T-helper 1 cell (primary cell): ENCODE measurements at regions not wholly inside any gene's neighbourhood (a gene's known extent, or its start where the extent isn't known, plus 50 kb on each side); places are given as distances from the start of the nearest gene placed in this dataset.
"Not testable (repeated sequence)": the region's sequence is repeated elsewhere in the genome, so short reads cannot be mapped to it uniquely, and the experiment has no call there.

ENCODE experiments used
- DNase-seq, 5 donors: peaks; one replicate each; pipeline ENCODE4 v3.0.0-alpha.2; 2012 to 2020

DNA sequence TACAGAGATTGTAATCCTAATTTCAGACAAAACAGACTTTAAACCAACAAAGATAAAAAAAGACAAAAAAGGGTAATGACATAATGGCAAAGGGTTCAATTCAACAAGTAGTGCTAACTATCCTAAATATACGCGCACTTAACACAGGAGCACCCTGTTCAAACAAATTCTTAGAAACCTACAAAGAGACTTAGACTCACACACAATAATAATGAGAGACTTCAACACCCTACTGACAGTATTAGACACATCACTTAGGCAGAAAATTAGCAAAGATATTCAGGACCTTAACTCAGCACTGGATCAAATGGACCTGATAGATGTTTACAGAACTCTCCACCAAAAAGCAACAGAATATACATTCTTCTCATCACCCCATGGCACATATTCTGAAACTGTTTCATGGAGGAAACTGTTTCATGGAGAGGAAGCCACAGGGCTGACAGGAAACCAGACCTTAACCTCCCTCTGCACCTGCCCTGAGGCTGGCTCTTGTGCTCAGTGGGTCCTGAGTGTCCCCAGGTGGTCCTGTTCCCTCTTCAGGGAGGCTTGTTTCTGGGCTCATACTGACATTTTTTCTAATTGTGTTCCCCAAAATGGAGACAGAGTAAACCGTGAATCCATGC is 54.7 kb downstream of the OR4M2 start:
- DNase-seq = not testable (repeated sequence)

DNA sequence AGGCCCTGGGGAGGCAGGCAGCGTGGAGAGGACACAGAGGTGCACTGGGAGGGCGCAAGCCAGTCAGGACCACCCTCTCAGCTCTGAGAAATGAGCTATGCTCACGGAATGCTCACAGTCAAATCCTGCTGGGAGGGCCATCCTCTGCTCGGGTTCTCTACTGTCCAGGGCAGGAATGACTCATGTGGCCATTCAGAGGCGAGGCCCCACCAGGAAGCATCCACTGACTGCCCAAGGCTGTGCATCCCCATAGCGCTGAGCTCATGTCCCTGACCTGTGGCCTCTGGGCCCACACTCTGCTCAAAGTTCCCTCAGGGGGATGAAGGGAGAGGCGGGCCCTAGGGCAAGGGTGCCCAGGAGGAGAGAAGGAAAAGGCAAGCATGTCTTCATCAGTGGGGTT is 57.2 kb downstream of the OR4M2 start:
- DNase-seq = not testable (repeated sequence)

DNA sequence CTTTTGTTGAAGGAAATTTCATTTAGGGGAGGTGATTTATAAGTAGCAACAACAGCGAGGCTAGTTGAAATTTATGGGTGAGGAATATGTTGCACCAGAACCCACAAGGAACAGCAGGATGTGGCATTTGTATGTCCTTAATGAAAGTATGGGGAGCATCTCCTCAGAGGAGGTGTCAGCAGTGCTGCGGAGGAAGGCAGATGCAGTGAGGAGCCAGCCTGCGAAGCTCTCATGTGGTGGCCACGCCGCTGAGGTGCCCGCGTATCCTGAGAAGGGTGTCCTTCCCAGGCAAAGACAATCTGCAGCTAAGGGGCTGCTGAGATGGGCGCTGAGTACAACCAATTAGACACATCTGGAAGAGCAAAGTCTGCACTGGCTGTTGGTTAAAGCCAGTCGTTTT is 60.8 kb downstream of the OR4M2 start:
- not testable (repeated sequence) for DNase-seq

GRCh38 chr15:22148109-22148508 is 67.8 kb downstream of the OR4M2 start:
- DNase-seq = not testable (repeated sequence)

- not testable (repeated sequence) for DNase-seq
Observed at GRCh38 chr15:22158243-22158642, 77.9 kb downstream of the OR4M2 start.

DNA sequence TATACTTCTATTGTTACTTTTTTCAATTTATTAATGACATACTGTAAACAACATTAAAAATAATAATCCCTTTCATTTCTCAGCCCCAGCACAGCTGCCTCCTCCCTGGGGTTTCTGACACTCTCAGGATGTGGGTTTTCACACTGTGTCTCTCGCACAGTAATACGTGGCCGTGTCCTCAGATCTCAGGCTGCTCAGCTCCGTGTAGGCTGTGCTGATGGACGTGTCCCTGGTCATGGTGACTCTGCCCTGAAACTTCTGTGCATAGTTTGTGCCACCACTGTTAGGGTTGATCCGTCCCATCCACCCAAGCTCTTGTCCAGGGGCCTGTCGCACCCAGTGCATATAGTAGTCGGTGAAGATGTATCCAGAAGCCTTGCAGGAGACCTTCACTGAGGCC is 80.0 kb downstream of the OR4M2 start:
- DNase-seq = not testable (repeated sequence)

DNA sequence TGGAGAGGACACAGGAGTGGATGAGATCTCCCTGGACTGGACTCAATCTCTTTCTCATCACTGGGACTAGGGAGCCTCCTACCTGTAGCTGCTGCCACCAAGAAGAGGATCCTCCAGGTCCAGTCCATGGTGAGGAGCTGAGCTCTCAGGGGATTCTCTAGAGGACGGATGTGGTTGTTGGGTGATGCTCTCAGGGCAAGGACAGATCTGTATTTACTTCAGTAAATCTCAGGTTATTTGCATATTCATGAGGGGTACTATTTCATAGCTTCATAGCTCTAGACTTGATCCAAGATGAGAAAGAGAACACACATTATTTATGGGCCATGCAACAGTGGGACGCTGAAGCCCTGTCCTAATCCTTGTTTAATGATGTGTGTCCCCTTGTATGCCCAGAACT is 80.4 kb downstream of the OR4M2 start:
- not testable (repeated sequence) for DNase-seq

- DNase-seq = not testable (repeated sequence)
Observed at GRCh38 chr15:22161398-22161797, 81.1 kb downstream of the OR4M2 start.

DNA sequence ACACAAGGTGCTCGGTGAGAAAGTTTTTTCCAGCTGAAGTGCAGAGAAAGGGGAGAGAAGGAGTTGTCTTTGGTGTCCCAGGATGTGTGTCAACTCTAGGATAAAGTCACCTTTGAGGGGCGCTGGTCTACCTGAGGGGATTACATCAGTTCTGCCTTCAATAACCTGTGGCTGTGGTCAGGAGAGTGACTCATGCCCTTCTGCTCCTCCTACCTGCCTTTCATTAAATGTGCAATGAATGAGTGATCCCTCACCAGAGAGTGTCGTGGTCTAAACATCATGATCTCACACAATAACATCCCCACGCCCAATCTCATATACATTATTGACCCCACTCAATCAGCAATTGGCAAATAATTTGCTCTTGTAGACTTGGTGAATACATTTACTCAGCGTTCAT is 83.4 kb downstream of the OR4M2 start:
- DNase-seq = not testable (repeated sequence)

DNA sequence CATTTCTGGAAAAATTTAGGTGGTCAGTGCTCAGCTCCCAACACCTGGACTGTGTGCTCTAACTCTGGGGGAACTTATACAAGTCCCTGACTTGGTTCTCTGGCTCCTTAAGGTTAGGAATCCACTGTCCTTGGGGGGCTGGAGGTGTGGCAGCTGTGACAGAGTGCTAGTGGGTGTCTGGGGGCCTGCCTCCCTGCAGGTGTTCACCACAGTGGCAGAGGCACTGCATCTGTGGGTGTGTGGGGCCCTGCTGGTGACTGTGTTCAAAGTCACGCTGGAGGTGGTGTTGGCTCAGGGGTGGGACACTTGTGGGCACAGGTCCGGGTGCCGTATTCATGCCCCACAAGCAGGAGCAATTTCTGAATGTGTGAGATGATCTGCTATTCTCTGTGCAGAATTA is 87.2 kb downstream of the OR4M2 start:
- not testable (repeated sequence) for DNase-seq

DNA sequence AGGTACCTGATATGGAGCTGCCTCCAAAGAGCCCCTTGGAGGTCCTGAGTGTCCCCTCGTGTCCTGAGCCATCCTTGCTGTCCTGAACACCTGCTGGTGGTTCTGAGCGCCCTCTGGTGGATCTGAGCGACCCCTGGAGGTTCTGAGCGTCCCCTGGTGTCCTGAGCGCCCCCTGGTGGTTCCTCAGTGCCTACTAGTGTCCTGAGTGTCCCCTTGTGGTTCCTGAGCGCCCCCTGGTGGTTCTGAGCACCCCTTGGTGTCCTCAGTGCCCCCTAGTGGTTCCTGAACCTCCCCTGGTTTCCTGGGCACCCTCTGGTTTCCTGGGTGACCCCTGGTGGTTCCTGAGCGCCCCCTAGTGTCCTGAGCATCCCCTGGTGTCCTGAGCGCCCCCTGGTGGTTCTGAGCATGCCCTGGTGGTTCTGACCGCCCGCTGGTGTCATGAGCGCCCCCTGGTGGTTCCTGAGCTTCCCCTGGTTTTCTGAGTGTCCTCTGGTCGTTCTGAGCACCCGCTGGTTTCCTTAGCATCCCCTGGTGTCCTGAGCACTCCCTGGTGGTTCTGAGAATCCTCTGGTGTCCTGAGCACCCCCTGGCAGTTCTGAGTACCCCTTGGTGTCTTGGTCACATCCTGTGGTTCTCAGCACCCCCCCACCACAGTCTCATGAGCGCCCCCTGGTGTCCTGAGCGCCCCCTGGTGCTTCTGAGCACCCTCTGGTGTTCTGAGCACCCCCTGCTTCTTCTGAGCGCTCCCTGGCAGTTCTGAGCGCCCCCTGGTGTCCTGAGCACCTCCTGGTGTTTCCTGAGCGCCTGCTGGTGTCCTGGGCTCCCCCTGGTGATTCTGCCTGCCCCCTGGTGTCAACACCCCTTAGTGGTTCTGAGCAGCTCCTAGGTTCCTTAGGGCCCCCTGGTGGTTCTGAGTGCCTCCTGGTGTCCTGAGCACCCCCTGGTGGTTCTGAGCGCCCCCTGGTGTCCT is 93.0 kb downstream of the OR4M2 start:
- DNase-seq = not testable (repeated sequence)

DNA sequence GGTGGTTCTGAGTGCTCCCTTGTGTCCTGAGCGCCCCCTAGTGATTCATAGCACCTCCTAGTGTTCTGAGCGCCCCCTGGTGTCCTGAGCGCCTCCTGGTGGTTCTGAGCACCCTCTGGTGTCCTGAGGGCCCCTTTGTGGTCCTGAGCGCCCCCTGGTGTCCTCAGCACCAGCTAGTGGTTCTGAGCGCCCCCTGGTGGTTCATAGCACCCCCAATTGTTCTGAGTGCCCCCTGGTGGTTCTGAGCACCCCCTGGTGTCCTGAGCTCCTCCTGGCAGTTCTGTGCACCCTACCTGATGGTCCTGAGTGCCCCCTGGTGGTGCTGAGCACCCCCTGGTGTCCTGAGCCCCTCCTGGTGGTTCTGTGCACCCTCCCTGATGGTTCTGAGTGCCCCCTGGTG is 93.8 kb downstream of the OR4M2 start:
- DNase-seq = not testable (repeated sequence)

DNA sequence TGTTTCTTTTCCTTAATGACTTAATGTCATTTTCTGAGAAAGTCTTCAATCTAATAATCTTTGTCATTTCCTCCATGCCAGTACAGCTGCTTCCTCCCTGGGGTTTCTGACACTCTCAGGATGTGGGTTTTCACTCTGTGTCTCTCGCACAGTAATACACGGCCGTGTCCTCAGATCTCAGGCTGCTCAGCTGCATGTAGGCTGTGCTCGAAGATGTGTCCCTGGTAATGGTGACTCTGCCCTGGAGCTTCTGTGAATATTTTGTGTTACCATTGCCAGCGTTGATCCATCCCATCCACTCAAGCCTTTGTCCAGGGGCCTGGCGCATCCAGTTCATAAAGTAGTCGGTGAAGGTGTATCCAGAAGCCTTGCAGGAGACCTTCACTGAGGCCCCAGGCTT is 97.6 kb downstream of the OR4M2 start:
- not testable (repeated sequence) for DNase-seq

- DNase-seq = not testable (repeated sequence)
Observed at GRCh38 chr15:22178438-22178837, 98.1 kb downstream of the OR4M2 start.

DNA sequence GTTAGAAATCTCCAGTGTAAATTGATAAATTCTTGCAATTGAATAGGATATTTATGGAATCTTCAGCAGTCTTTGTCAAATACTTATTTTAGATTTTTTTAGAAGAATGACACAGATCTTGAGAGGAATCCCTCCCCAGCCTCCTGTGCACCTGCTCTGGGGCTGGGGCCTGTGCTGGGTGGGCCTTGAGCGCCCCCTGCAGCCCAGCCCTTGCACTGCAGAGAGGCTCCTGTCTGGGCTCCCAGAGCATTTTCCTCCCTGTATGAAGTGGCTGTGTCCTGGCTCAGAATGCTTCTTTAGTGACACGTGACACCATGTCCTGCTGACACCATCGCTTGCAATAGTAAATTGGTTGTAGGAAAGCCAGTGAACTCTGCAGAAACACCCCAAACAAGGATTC is 98.7 kb downstream of the OR4M2 start:
- not testable (repeated sequence) for DNase-seq

DNA sequence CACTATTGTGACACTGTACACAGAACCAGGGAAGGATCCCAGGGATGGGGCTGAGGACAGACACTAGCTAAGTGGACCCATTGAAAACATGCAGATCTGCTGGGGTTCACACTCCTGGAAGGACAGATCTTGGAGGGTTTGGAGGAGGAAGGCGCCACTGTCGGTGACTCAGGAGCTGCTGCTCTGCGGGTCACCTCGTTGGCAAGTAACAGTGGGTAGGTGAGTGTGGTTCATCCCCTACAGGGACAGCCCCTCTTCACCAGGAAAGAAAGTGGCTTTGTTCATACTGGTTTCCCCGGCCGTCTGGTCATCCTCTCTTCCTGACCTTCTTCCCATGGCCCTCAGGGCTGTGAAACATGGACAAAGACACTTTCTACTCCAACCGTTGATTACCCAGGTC is 100.3 kb downstream of the OR4M2 start:
- not testable (repeated sequence) for DNase-seq

DNA sequence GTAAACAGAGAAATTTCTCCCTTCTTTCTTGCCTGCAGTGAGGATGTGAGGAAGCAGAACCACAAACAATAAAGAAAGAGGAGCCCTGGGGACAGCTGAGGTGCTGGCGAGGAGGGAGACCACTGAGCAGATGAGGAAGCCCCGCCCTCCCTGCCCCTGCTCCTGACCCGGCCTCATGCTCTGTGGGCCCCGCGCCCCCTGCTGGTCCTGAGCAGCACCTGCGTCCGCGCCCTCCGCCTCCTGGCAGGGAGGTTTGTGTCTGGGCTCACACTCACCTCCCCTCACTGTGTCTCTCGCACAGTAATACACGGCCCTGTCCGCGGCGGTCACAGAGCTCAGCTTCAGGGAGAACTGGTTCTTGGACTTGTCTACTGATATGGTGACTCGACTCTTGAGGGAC is 104.4 kb downstream of the OR4M2 start:
- not testable (repeated sequence) for DNase-seq

DNA sequence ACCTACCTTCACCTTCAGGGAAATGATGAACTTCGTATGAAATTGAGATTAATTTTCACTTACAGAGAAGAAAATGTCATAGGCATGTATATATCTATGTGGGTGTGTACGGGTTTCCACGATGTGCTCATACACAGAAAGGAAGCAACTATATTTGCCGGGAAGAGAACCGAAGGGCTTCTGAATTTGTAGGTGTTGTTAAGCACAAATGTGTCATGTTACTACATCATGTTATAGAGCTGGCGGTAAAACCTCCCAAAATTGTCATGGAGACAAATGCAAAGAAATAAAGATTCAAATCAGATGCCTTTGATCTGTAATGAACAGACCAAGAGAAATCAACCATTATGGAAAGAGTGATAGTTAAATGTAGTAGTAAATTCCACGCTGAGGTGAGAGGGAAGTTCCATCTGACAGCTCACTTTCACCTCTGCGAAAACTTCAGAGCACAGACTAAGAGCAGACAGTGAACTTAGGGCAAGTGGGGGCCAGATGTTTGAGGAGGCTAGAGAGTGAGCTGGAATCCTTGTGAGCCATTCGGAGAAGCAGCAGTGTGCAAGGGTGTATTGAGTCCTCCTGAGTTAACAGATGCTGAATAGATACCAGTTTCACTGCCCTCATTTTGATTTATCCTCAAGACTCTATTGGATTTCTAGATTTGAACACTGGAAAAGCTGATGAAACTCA is 106.7 kb downstream of the OR4M2 start:
- DNase-seq = not testable (repeated sequence)

- DNase-seq = not testable (repeated sequence)
Observed at GRCh38 chr15:22191818-22192217, 111.5 kb downstream of the OR4M2 start.

DNA sequence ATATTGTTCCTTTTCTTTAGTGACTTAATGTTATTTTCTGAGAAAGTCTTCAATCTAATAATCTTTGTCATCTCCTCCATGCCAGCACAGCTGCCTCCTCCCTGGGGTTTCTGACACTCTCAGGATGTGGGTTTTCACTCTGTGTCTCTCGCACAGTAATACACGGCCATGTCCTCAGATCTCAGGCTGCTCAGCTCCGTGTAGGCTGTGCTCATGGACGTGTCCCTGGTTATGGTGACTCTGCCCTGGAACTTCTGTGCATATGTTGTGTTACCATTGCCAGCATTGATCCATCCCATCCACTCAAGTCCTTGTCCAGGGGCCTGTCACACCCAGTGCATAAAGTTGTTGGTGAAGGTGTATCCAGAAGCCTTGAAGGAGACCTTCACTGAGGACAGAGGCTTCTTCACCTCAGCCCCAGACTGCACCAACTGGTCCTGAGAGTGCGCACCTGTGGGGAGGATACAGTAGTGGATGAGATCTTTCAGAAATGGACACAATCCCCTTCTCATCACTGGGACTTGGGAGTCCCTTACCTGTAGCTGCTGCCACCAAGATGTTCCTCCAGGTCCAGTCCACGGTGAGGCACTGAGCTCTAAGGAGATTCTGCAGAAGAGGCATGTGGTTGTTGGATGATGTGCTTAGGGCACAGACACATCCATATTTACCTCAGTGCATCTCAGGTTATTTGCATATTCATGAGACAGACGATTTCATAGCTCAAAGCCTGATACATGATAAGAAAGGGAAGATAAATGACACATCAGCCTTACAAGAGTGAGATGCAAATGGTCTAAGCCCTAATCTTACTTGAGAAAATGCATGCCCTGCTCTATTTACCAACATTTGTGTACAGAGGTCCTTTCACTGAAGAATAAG is 114.7 kb downstream of the OR4M2 start:
- not testable (repeated sequence) for DNase-seq

- not testable (repeated sequence) for DNase-seq
Observed at GRCh38 chr15:22196423-22196822, 116.1 kb downstream of the OR4M2 start.

- DNase-seq = not testable (repeated sequence)
Observed at GRCh38 chr15:22200417-22200816, 120.1 kb downstream of the OR4M2 start.
